NT2/D1 (cell line): ENCODE measurements at regions not wholly inside any gene's neighbourhood (a gene's known extent, or its start where the extent isn't known, plus 50 kb on each side); places are given as distances from the start of the nearest gene placed in this dataset.

Experiments
- SUZ12 ChIP-seq: IDR thresholded peaks from 2 replicates; pipeline ENCODE4 v1.6.1; 2011; ENCODE audit not compliant: insufficient read length, insufficient read depth; ENCODE audit errors: extremely low read depth
- YY1 ChIP-seq: IDR thresholded peaks from 2 replicates; pipeline ENCODE4 v1.6.1; 2011; ENCODE audit not compliant: insufficient read length, insufficient read depth
- ZNF274 ChIP-seq: IDR thresholded peaks from 2 replicates; pipeline ENCODE4 v1.6.1; 2011; ENCODE audit warnings: mild to moderate bottlenecking, low read depth, low read length

GRCh38 chr21:35229290-35229689 lies 180.2 kb upstream of the RUNX1 start:
- TF ChIP-seq YY1 (no peak), ZNF274 (no peak), SUZ12 (no peak)
